ENCODE measurements at regions not wholly inside any gene's neighbourhood (a gene's known extent, or its start where the extent isn't known, plus 50 kb on each side); places are given as distances from the start of the nearest gene placed in this dataset.

- no peak for TF ChIP-seq POLR2A (IDR thresholded peaks at IDR 0.05)
- no peak for TF ChIP-seq CTCF (IDR thresholded peaks at IDR 0.05)
- TF ChIP-seq POLR2AphosphoS5 (IDR thresholded peaks at IDR 0.05), result no peak
Measured at GRCh38 chr1:238340989-238341388, 450.3 kb upstream of the ZP4 start.
